HFFc6 (cell line): ENCODE measurements at regions not wholly inside any gene's neighbourhood (a gene's known extent, or its start where the extent isn't known, plus 50 kb on each side); places are given as distances from the start of the nearest gene placed in this dataset.

ENCODE experiments used
- DNase-seq: peaks from one replicate; pipeline ENCODE4 v3.0.0-alpha.2; 2018
- H3K27ac Mint-ChIP-seq: 2 replicates; pipeline ENCODE4 v1.8.0; 2020; ENCODE audit warnings: mild to moderate bottlenecking, mixed read lengths
- H3K27me3 Mint-ChIP-seq: 2 replicates; pipeline ENCODE4 v1.8.0; 2021; ENCODE audit warnings: mild to moderate bottlenecking, moderate library complexity, mixed read lengths; ENCODE audit not compliant: insufficient read depth
- H3K36me3 Mint-ChIP-seq: 2 replicates; pipeline ENCODE4 v1.8.0; 2021; ENCODE audit warnings: low read depth, mixed read lengths
- H3K4me1 Mint-ChIP-seq: 2 replicates; pipeline ENCODE4 v1.8.0; 2020; ENCODE audit warnings: low read depth, mixed read lengths
- H3K4me3 Mint-ChIP-seq: 2 replicates; pipeline ENCODE4 v1.8.0; 2020; ENCODE audit warnings: mild to moderate bottlenecking, moderate library complexity, mixed read lengths
- H3K9me3 Mint-ChIP-seq: 2 replicates; pipeline ENCODE4 v1.8.0; 2020; ENCODE audit warnings: mild to moderate bottlenecking, mixed read lengths
- CTCF ChIP-seq: fragments of 200-600 bp; sonication (generic); IDR thresholded peaks from 2 replicates; pipeline ENCODE4 v1.5.0; 2021; ENCODE audit warnings: antibody characterized with exemption, mild to moderate bottlenecking

- Mint-ChIP-seq H3K36me3 (no peaks in the 10 kb centered on the region), H3K27ac (no peak overlapping the region), H3K4me3 (no peak overlapping the region), H3K4me1 (no peaks in the 10 kb centered on the region), H3K9me3 (no peaks in the 10 kb centered on the region), H3K27me3 (no peaks in the 10 kb centered on the region)
- no peak for DNase-seq
- no peak for TF ChIP-seq CTCF
These were observed 55.0 kb upstream of the MAGEB18 start for GRCh38 chrX:26083093-26083492.
